DND-41 (cell line): ENCODE measurements at regions not wholly inside any gene's neighbourhood (a gene's known extent, or its start where the extent isn't known, plus 50 kb on each side); places are given as distances from the start of the nearest gene placed in this dataset.

ENCODE experiments used
- CTCF ChIP-seq: IDR thresholded peaks from 2 replicates; pipeline ENCODE4 v1.5.1; 2012; ENCODE audit warnings: borderline replicate concordance, low read length, moderate library complexity, mild to moderate bottlenecking; ENCODE audit not compliant: poor library complexity, severe bottlenecking; ENCODE audit errors: extremely low read depth
- EZH2 ChIP-seq: IDR thresholded peaks from 3 replicates; pipeline ENCODE4 v1.6.1; 2012; ENCODE audit warnings: borderline replicate concordance, low read depth, mild to moderate bottlenecking, moderate library complexity, low read length, inconsistent platforms; ENCODE audit not compliant: severe bottlenecking

DNA sequence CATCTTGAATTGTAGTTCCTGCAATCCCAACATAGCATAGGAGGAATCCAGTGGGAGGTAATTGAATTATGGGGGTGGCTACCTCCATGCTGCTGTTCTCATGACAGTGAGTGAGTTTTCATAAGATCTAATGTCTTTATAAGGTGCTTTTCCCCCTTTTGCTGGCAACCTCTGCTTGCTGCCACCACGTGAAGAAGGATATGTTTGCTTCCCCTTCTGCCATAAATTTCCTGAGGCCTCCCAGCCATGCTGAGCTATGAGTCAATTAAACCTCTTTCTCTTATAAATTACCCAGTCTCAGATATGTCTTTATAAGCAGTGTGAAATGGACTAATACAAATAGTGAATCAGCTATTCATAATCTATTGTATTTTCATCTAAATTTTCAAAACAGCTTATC, 537.3 kb downstream of the EPHA3 start:
- no peak for TF ChIP-seq CTCF
- no peak for TF ChIP-seq EZH2
